Right lung (tissue), 2 donors: ENCODE measurements at regions not wholly inside any gene's neighbourhood (a gene's known extent, or its start where the extent isn't known, plus 50 kb on each side); places are given as distances from the start of the nearest gene placed in this dataset.

Source experiments
- DNase-seq, 2 donors: peaks; one replicate each; pipeline ENCODE4 v3.0.0-alpha.2; 2013

DNA sequence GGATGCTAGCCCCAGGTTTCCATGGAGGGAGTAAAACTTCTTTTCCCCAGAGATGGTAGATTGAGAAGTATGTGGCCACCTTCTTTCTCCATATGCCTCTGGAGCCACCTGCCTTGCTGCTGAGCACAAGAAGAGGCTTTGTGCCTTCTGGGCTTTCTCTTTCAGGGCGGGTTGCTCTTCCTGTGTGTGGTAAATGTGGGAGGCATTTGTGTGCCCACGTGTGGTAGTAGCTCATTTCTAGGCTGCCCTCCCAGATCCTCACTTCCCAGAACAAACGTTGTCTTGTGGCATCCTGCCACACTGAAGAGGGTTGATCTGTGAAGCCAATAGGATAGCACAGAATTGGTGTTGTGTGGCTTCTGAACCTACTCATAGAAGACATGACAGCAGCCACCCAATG is 342.0 kb upstream of the PODXL start:
- no peak for DNase-seq

DNA sequence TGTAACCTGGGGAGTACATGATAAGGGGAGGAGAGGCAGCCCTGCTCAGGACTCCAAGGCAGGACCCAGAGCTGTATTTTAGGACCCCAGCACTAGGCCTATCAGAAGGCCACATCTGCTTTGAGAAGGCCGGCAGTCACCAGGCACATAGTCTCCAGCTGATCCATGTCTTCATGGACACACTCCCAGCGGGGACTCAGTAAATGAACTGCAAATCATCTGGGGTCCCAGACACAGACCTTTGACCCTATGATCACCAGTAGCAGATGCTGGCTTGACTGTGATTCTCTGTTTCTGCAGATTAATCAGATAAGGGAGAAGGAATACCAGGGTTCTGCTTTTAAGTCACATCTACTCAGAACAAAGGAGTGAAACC is 341.4 kb upstream of the PODXL start:
- DNase-seq: no peak

DNA sequence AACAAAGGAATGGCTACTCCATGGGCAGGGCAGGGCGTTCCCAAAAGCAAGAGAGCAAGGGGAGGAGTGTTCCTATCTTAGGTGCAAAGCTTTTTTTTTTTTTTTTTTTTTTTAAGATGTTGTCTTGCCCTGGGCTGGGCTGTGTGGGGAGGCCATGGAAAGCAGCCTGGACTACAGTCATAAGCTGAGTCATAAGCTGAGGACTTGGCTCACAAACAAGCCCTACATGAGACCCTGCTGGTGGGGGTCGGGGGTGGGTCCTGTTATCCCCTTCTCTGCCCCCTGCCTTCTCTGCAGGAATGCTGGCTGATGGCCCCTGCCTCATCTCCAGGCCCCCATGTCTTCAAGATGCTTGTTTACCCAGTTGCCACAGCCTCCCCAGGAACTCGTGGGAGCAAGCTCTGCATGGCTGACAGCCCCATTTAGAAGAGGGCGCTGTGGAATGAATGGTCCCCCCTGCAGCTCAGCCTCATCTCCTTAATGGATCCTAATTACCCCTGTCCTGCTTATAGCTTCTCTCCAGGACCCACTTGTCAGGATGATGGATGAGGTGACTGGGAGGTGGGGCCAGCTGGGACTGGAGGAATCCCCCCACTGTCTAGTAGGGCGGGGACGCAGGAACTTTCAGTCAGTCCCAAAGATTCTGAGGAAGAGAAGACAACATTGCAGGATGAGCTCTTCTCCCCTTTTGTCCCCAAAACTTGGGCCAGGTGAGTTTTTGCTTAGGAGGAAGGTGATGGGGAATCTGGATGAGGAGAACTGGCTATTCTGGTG is 340.8 kb upstream of the PODXL start:
- peak; percentile 12 to 16 for DNase-seq

DNA sequence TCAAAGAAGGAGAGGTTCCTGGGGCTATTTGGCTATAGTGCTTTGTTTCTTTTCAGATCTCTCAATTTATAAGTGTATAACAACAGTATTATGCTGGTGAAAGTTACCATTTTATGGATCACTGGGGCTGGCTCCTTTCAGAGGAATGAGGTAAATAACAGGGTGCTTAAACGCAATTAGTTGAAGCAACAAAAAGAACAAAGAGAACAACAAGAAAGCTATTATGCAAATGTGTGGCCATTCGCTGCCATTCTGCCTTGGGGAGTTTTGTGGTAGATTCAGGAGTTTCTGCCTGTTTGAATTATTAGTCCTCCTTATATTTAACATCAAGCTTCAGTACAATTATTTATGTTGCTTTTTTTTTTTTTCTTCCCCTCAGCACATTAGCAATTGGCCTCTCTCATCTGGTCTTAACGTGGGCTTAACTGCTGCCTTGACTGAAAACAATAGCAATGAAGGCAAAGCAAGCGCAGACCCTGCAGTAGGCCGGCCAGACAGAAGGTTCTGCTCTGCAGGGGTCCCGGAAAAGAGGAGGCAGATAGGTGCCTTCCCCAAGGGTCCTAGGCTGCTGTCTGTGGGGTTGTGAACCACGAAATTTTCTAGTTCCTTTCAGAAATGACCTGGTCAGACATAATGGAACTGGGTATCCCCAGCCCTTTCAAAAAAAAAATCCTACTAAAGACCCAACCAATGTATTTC is 339.9 kb upstream of the PODXL start:
- DNase-seq: no peak

DNA sequence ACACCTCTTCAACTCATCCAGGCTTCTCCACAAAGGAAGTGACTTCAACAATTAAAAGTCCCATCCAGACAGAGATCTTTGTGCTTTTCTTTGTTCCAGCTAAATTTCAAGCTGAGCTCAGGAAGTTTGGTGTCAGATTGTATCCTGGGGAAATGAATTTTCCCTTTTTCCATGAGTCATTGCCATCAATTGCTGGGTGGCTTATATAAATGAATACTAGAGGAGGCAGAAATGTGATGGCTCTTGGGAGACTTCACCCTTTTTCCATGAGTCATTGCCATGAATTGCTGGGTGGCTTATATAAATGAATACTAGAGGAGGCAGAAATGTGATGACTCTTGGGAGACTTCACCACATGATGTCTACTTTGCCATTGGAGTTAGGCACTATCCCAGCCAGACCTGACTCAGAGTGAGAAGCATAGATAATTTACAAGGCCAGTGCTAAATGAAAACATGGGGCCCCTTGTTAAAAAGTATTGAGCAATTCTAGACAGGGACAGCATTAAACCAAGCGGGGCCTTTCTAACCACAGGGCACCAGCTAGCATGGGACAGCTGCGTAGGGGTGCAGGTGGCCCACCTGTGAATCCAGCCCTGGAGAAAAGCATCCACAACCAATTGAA is 339.2 kb upstream of the PODXL start:
- no peak for DNase-seq

DNA sequence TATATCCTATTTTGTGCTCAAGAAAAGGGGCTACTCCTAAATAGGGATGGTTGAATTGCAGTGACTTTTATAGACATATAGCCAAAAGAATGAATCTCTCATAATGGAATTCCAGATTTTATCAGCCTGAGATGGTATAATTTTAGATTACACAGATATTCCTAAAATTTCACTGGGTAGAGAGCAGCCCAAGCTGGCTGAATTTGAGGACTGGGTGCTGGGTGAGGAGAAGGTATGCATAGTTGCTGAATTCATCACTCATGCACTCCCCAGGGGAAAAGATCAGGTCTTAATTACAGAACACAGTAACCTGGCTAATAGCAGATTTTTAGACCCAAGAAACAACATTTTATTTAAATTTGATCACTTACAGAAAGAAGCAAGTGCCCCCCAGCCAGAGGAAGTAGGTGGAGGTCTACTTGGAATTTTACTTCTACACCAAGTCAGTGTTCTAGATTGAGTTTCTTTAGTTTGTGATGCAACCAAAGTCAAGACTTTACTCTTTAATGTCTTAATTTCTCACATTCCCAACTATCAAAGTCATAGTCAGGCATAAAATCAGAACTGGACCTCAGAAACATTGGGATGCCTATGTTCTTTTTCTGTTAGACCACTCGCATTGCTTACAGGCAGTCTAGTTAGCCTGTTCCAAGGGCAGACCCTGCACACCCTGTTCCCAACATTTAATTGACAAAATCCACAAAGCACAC is 337.4 kb upstream of the PODXL start:
- no peak for DNase-seq

DNA sequence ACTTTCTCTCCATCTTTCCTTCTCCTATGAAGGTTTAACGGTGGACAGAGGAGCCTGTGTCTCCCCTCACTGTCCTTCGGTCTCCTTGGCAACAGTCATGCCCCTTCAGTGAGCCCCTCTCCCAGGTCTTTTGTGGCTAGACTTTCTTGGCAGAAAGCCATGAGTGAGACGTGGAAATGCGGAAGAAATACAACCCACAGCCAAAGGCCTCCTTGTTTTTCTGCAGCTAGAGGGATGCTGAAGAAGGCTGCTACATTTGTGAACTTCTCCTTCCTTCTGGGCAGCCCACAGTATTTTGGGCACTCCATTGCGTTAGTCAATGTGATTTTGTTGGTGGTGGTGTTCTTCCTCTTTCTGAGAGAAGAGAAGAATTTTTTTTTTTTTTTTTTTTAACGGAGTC is 333.7 kb upstream of the PODXL start:
- DNase-seq: no peak

DNA sequence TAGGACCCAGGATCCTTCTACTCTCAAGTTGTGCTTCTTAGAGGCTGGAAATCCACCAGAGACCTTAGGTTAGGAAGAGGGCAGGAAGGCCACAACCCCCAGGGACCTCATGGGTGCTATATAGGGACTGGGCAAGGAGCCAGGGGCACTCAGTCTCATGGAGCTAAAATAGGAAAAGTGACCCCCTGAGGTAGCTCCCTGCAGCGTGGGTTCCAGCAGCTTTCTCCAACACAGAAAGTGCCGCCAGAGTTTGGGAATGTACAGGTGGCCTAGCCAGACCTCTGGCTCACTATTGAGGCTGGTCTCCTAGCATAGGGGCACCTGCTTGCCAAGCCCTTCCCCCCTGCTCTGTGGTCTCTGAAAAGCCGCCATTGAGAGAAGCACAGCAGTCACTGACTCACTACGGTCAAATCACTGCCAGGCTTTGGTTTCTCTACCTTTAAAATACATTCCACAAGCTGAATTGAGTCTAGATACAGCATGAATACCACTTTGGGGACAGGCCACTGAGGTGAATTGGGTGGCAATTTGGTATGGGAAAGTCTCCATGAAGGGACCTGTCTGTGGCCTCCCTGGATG is 333.2 kb upstream of the PODXL start:
- no peak for DNase-seq

DNA sequence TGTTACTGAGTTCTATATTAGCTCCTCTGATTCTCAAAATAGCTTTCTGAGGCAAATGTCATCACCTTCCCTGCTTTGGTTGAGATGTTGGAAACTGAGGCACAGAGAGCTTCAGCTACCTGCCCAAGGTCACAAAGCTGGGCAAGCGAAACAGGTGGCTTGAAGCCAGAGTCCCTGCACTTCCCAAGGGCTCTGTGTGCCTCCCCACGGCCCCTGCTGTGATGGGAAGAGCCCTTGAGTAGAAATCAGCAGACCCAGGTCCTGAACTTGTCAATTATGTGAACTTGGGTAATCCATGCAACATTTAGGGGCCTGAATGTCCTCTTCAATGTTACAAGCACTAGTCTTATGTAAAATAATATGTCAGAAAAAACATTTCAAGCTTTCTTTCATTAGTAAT is 327.3 kb upstream of the PODXL start:
- no peak for DNase-seq

DNA sequence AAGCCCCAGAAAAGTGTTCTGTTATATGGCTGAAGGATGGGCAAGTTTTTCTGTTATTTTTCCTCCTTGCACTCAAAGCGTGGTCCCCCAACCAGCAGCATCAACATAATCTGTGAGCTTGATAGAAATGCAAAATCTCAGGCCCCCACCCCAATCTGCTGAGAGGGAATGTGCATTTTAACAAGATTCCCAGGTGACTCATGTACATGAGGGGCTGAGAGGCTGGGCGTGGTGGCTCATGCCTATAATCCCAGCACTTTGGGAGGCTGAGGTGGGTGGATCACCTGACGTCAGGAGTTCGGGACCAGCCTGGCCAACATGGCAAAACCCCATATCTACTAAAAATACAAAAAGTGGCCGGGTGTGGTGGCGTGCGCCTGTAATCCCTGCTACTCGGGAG is 326.8 kb upstream of the PODXL start:
- no peak for DNase-seq

DNA sequence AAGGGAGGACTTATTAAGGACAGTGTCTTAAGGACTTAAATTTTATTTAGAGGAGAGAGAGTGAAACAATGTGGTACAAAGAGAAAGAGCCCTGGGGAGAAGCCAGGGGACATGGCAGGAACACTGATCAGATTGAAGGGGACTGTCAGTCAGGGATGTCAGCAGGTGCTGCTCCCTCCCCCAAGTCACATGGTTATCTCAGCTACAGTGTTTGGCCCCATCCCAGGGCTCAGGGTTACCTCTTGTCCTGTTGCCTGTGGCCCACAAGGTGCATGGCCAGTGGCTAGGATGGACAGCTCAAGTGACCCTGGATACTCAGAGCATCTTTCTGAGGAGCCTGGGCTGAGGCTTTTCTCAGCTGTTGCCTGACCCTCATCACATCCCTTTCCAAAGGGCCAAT is 325.9 kb upstream of the PODXL start:
- no peak for DNase-seq

DNA sequence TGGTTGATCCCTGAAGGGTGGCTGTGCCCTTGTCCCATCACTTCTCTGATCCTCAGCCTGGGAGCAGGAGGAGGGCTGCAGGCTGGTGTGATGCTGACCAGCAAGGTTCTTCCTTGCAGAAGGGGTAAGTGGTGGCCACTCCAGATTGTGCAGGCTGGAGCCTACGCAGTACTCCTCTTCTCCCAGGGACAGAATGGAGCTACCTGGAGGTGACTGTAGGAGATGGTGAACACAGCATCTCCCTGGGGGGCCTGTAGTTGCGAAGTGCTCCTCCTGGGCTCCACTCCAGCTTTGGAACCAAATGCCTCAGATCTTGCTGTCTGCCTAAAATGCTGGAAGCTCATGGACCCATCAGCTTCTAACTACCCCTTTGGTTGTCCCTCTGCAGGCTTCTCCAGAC is 323.6 kb upstream of the PODXL start:
- no peak for DNase-seq

DNA sequence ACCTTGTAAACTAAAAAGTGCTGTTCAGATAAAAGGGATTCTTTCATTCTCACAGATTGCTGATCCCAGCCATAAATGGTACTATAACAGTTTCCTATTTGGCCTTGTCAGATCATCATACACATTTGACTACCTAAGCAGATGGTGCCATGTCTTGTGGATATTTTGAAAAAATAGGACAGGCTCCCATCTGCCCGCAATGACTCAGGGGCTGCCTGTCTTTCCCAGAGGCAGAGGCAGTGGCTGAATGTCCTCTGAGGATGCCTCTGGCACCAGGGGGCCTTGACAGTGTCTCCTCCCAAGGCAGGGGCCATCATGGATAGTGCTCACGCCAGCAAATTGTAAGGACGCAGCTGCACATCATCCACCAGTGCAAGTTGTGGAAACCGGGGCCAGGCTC is 323.0 kb upstream of the PODXL start:
- DNase-seq: no peak

DNA sequence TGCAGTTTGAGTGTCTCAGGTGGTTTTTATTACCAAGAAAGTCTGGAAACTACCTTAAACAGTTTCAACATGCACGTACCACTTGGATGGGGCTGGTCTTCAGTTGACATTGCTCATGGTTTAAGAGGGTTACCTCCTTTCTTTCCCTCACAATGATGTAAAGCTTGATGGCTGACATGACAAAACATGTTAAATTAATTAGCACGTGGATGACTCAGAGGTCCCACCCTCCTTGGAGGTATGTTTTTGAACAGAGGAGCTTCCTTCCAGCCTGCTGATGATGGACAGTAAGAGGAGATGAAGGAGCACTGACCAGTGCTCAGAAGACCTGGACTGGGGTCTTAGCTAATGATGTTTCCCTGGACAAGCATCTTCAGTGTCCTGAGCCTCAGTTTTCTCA is 322.3 kb upstream of the PODXL start:
- no peak for DNase-seq

DNA sequence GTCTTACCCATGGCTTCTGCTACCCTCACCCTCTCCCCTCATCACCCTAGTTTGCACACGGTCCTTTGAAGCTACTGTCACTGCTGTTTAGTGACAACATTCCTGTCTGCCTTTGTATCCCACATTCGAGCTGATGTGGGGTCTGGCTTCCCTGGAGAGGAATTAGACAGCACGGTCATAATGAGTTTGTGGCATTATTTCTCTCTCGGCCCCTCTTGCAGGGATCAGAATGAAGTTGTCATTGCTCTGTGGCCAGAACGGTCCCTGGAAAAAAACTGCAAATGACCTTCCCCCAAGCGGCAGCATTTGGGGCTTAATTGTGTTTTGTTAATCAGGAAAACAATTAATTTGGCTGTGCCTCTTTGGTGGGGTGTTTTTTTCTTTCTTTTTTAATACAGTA is 317.2 kb upstream of the PODXL start:
- DNase-seq: no peak

DNA sequence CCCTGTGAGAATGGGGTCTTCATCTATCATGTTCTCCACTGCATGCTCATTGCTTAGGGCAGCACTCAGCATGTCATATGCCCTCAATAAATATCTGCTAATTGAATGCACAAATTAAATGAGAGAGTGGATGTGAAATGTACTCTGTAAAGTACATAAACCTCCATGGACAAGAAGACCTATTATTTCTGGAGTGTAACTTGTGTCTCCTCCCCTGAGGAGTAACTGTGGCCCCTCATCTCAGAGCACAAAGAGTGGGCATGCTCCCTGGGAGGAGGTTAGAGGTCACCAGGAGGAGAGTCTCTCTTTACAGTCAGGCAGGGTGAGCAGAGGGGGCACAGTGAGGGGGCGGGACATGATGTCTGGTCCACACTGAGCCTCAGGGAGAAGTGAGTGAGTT is 313.6 kb upstream of the PODXL start:
- no peak for DNase-seq

DNA sequence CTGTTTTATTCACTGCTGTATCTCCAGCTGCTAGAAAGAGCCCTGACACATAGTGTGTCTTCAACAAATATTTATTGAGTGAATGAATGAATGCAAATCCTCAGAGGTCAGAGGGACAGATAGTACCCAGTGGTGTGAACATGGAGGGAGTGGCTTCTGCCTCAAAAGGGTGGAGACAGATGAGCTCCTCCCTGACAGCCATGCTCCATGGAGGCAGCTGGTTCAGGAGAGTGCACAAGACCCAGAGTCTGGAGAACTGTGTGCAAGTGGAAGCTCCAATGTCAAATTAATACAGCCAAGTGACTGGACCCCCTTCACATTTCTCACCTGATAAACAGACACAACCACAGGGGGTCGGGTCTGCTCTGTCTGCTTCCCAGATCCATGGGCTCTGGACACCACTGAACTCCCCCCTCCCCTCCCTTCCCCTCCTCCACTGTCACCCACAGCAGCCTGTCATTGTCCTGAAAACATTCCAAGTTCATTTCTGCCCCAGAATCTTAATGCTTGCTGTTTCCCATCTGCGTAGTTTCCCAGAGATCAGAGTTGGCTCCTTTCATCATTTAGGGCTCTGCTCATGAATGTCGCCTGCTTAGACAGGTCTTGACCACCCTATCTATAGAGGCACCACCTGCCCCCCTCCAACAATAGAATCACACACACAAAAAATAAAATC is 312.9 kb upstream of the PODXL start:
- DNase-seq: no peak

DNA sequence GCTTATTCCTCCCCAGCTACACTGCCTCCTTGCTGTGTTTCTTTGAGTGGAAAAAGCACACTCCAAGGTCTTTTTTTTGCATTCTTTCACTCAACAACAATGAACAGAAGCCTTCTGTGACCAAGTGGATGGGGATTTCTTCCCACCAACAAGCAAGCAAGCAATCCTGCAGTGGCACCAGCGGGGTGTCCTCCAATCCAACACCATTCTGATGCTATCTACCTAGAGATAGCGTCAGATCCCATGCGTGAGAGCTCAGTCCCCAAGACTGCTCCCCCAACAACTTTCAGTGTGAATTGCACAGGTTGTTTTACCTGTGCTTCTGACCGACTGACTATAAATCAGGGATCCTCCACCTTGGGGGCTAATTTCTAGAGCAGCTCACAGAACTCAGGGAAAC is 311.0 kb upstream of the PODXL start:
- no peak for DNase-seq

DNA sequence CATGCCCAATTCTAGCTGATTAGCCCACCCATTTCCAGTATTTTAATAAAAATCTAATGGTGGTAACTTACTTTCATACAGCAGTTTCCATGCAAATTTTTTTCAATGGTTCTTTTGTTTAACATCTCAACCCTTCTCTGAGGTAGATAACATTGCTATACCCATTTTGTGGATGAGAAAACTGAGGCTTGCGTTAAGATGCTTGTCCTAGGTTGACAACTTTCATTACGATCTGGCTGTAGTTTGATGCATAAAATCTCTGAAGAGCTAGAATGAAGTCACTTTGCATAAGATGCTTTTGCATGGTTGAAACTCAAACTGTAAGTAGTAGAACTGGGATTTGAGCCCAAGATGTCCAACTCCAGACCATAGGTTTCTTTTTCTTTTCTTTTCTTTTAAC is 309.5 kb upstream of the PODXL start:
- no peak for DNase-seq

DNA sequence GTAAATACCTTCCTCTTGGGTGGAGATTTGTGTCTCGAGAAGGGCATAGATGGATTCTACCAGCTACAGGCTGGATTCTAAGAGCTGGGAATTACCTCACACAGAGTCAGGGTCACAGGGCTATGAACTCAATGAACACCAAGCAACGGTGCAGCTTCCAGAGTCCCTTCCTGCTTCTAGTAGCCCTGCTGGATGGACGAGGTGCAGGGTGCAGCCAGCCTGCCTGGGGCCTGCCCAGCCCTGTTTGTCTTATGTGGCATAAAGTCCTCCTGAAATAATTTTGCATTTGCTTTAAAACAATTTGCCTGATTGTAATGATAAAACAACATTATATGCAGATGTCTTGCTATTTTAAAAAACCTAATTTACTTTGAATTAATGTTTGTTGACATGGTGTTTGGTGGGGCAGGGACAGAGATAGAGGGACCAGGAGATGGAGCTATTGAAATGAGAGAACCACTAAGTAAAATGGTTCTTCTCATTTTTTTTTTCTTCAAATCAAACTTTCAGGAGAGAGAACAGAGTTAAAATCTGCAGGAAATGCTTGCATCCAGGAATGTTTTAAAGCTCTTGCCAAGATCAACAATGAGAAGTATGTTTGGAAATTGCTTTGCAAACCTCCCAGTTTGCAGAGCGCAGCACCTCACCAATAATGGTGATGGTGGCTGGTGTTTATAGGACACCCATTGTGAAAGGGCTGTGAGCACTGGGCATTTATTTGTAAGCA is 305.4 kb upstream of the PODXL start:
- no peak for DNase-seq
